Naive thymus-derived CD4-positive, alpha-beta T cell (primary cell): ENCODE measurements at regions not wholly inside any gene's neighbourhood (a gene's known extent, or its start where the extent isn't known, plus 50 kb on each side); places are given as distances from the start of the nearest gene placed in this dataset.
"Not testable (repeated sequence)": the region's sequence is repeated elsewhere in the genome, so short reads cannot be mapped to it uniquely, and the experiment has no call there.

Source experiments
- ATAC-seq: fragments of 150-1000 bp; cut with Tn5 transposase; 2 replicates; pipeline ENCODE4 v1.10.0; 2021; ENCODE audit warnings: mild to moderate bottlenecking, moderate library complexity
- CTCF ChIA-PET: fragments of 350-600 bp; sonication (Branson Sonifier 250); formaldehyde crosslinking; loops from one replicate; lab custom pipeline; 2021; ENCODE audit warnings: antibody characterized with exemption; lab: Charles Lee
- POLR2A ChIA-PET: fragments of 350-600 bp; sonication (Branson Sonifier 250); formaldehyde crosslinking; loops from one replicate; lab custom pipeline; 2021; ENCODE audit warnings: antibody characterized with exemption, inconsistent platforms; lab: Charles Lee
- DNase-seq, 9 donors: peaks; one replicate each; pipeline versions ENCODE4 v3.0.0 to v3.0.0-alpha.2; 2020 to 2022; ENCODE audit warnings: mixed read lengths in 1 of 9
- H3K27ac ChIP-seq: one replicate; pipeline ENCODE4 v1.7.0; 2013; ENCODE audit warnings: mild to moderate bottlenecking, low read depth, low read length, moderate library complexity
- H3K27me3 ChIP-seq, 2 donors: one replicate each; pipeline ENCODE4 v1.7.0; 2013; ENCODE audit warnings: low read length in 2 of 2, mild to moderate bottlenecking in 2 of 2, moderate library complexity in 2 of 2; ENCODE audit not compliant: control insufficient read depth in 2 of 2, insufficient read depth in 2 of 2
- H3K36me3 ChIP-seq, 3 experiments: 1 replicate in 2 of 3; 2 replicates in 1 of 3; pipeline ENCODE4 v1.7.0; 2013; ENCODE audit warnings: low read length in 3 of 3, mild to moderate bottlenecking in 3 of 3, moderate library complexity in 1 of 3; ENCODE audit not compliant: insufficient read depth in 3 of 3, control insufficient read depth in 2 of 3
- H3K4me1 ChIP-seq, 2 donors: one replicate each; pipeline ENCODE4 v1.7.0; 2013; ENCODE audit warnings: low read length in 2 of 2, mild to moderate bottlenecking in 2 of 2, moderate library complexity in 1 of 2; ENCODE audit not compliant: control insufficient read depth in 2 of 2, insufficient read depth in 2 of 2
- H3K4me3 ChIP-seq: 2 replicates; pipeline ENCODE4 v1.7.0; 2013; ENCODE audit warnings: mild to moderate bottlenecking, low read length
- H3K9me3 ChIP-seq, 3 experiments: 1 replicate in 2 of 3; 2 replicates in 1 of 3; pipeline ENCODE4 v1.7.0; 2013; ENCODE audit warnings: low read length in 3 of 3; ENCODE audit not compliant: control insufficient read depth in 2 of 3
- H3K27ac Mint-ChIP-seq, 9 donors: one replicate each; pipeline ENCODE4 v1.8.0; 2020 to 2022; ENCODE audit warnings: mixed read lengths in 9 of 9, mild to moderate bottlenecking in 8 of 9, moderate library complexity in 5 of 9, inconsistent platforms in 2 of 9
- H3K27me3 Mint-ChIP-seq, 5 donors: one replicate each; pipeline ENCODE4 v1.8.0; 2021 to 2022; ENCODE audit warnings: mixed read lengths in 5 of 5, mild to moderate bottlenecking in 1 of 5
- H3K36me3 Mint-ChIP-seq, 5 donors: one replicate each; pipeline ENCODE4 v1.8.0; 2020 to 2022; ENCODE audit warnings: mixed read lengths in 5 of 5, mild to moderate bottlenecking in 3 of 5, inconsistent platforms in 1 of 5
- H3K4me1 Mint-ChIP-seq, 7 donors: one replicate each; pipeline ENCODE4 v1.8.0; 2020 to 2022; ENCODE audit warnings: mixed read lengths in 7 of 7, mild to moderate bottlenecking in 3 of 7, inconsistent platforms in 1 of 7
- H3K4me3 Mint-ChIP-seq, 10 donors: one replicate each; pipeline ENCODE4 v1.8.0; 2020 to 2022; ENCODE audit warnings: mild to moderate bottlenecking in 10 of 10, mixed read lengths in 10 of 10, moderate library complexity in 6 of 10, inconsistent platforms in 2 of 10
- H3K9me3 Mint-ChIP-seq, 11 donors: one replicate each; pipeline ENCODE4 v1.8.0; 2020 to 2022; ENCODE audit warnings: mixed read lengths in 11 of 11, mild to moderate bottlenecking in 4 of 11, inconsistent platforms in 1 of 11, moderate library complexity in 1 of 11
- intact Hi-C, 2 donors: fragments of 100-400 bp; cut with micrococcal nuclease; formaldehyde crosslinking; loops; one replicate each; pipeline ENCODE4 v1.15.1; 2023

GRCh38 chr20:30875868-30876267, 381.6 kb upstream of the DEFB115 start:
- CTCF ChIA-PET, H3K27ac Mint-ChIP-seq: not testable (repeated sequence)
- peaks cover 12 to 74% (median 33%) of the 10 kb centered on the region in 11 donors for H3K9me3 Mint-ChIP-seq

GRCh38 chr20:30891400-30891799, 366.1 kb upstream of the DEFB115 start:
- H3K4me1 Mint-ChIP-seq, H3K9me3 ChIP-seq, H3K4me3 Mint-ChIP-seq, H3K4me3 ChIP-seq, intact Hi-C loops, DNase-seq, H3K36me3 ChIP-seq, H3K27ac ChIP-seq, H3K27me3 ChIP-seq, H3K4me1 ChIP-seq, H3K27ac Mint-ChIP-seq, POLR2A ChIA-PET, CTCF ChIA-PET, H3K36me3 Mint-ChIP-seq, ATAC-seq: not testable (repeated sequence)
- Mint-ChIP-seq H3K27me3 (peaks cover 13 to 47% (median 27%) of the 10 kb centered on the region in 5 donors), H3K9me3 (peaks cover 4 to 39% (median 14%) of the 10 kb centered on the region in 11 donors)

More at GRCh38 chr20:30875868-30876267, 381.6 kb upstream of the DEFB115 start:
- DNase-seq, H3K9me3 ChIP-seq, H3K27ac ChIP-seq, H3K36me3 ChIP-seq, H3K27me3 Mint-ChIP-seq, POLR2A ChIA-PET, H3K4me1 ChIP-seq, H3K27me3 ChIP-seq, intact Hi-C loops, H3K4me3 ChIP-seq, H3K4me1 Mint-ChIP-seq, H3K4me3 Mint-ChIP-seq, ATAC-seq, H3K36me3 Mint-ChIP-seq: not testable (repeated sequence)

- no peaks in the 10 kb centered on the region for H3K36me3 ChIP-seq
- no peak overlapping the region for H3K4me3 ChIP-seq
- peaks cover 0 to 2% (median 0%) of the 10 kb centered on the region in 7 donors for H3K4me1 Mint-ChIP-seq
- no peaks in the 10 kb centered on the region for H3K27me3 ChIP-seq
- peaks cover 0 to 3% (median 0%) of the 10 kb centered on the region in 5 donors for H3K36me3 Mint-ChIP-seq
- H3K9me3 Mint-ChIP-seq, result peaks cover under 1 to 33% (median 5%) of the 10 kb centered on the region in 11 donors
- DNase-seq, result no peak
- H3K27ac Mint-ChIP-seq, result no peak overlapping the region
- intact Hi-C loops, result no loop called here
- no peak for ATAC-seq
- H3K4me1 ChIP-seq, result no peaks in the 10 kb centered on the region
- H3K27me3 Mint-ChIP-seq, result peaks cover 14 to 41% (median 27%) of the 10 kb centered on the region in 5 donors
- H3K9me3 ChIP-seq, result no peaks in the 10 kb centered on the region
- ChIA-PET CTCF (no interaction called here), POLR2A (no interaction called here)
- H3K27ac ChIP-seq, result no peak overlapping the region
- no peak overlapping the region for H3K4me3 Mint-ChIP-seq
Measured at GRCh38 chr20:30892541-30893345, 364.7 kb upstream of the DEFB115 start.

- H3K27ac ChIP-seq, POLR2A ChIA-PET, ATAC-seq, DNase-seq, H3K4me3 ChIP-seq, H3K36me3 ChIP-seq, H3K4me1 Mint-ChIP-seq, intact Hi-C loops, H3K36me3 Mint-ChIP-seq, H3K4me1 ChIP-seq, H3K27ac Mint-ChIP-seq, H3K9me3 ChIP-seq, H3K27me3 ChIP-seq, H3K4me3 Mint-ChIP-seq, CTCF ChIA-PET: not testable (repeated sequence)
- peaks cover 0 to 33% (median 6%) of the 10 kb centered on the region in 11 donors for H3K9me3 Mint-ChIP-seq
- peaks cover 16 to 43% (median 27%) of the 10 kb centered on the region in 5 donors for H3K27me3 Mint-ChIP-seq
Measured at GRCh38 chr20:30893346-30894314, 363.8 kb upstream of the DEFB115 start.

- POLR2A ChIA-PET, intact Hi-C loops, H3K27me3 ChIP-seq: not testable (repeated sequence)
Measured at GRCh38 chr20:30894707-30895353, 362.6 kb upstream of the DEFB115 start.

GRCh38 chr20:30895354-30895711, 362.1 kb upstream of the DEFB115 start:
- Mint-ChIP-seq H3K27me3 (peaks cover 13 to 49% (median 38%) of the 10 kb centered on the region in 5 donors), H3K9me3 (peaks cover 0 to 27% (median 7%) of the 10 kb centered on the region in 11 donors)
- H3K4me1 Mint-ChIP-seq, intact Hi-C loops, H3K36me3 Mint-ChIP-seq, CTCF ChIA-PET, H3K27ac Mint-ChIP-seq, H3K27ac ChIP-seq, H3K4me3 Mint-ChIP-seq, ATAC-seq, H3K4me3 ChIP-seq, DNase-seq, H3K9me3 ChIP-seq, H3K4me1 ChIP-seq, POLR2A ChIA-PET, H3K36me3 ChIP-seq, H3K27me3 ChIP-seq: not testable (repeated sequence)

More at GRCh38 chr20:30894707-30895353, 362.6 kb upstream of the DEFB115 start:
- peaks cover 13 to 49% (median 34%) of the 10 kb centered on the region in 5 donors for H3K27me3 Mint-ChIP-seq
- H3K36me3 Mint-ChIP-seq, H3K9me3 ChIP-seq, CTCF ChIA-PET, H3K4me1 ChIP-seq, H3K4me3 ChIP-seq, H3K36me3 ChIP-seq, H3K4me1 Mint-ChIP-seq, H3K27ac ChIP-seq, DNase-seq, H3K27ac Mint-ChIP-seq, H3K4me3 Mint-ChIP-seq, ATAC-seq: not testable (repeated sequence)
- peaks cover 0 to 27% (median 7%) of the 10 kb centered on the region in 11 donors for H3K9me3 Mint-ChIP-seq
